Astrocyte (in vitro differentiated cells and primary cell): ENCODE measurements at regions not wholly inside any gene's neighbourhood (a gene's known extent, or its start where the extent isn't known, plus 50 kb on each side); places are given as distances from the start of the nearest gene placed in this dataset.

ENCODE experiments used
- CTCF ChIP-seq: IDR thresholded peaks from 2 replicates; pipeline ENCODE4 v1.5.1; 2011; ENCODE audit warnings: low read depth, mild to moderate bottlenecking, inconsistent platforms, low read length, moderate library complexity; ENCODE audit not compliant: insufficient read depth
- EZH2 ChIP-seq: IDR thresholded peaks from 2 replicates; pipeline ENCODE4 v1.6.1; 2012; ENCODE audit warnings: mild to moderate bottlenecking, low read length, inconsistent platforms; ENCODE audit not compliant: insufficient read depth

- no peak for TF ChIP-seq CTCF
- no peak for TF ChIP-seq EZH2
Observed at GRCh38 chr4:124953486-124953885, 241.0 kb upstream of the ANKRD50 start.
